ENCODE measurements at regions not wholly inside any gene's neighbourhood (a gene's known extent, or its start where the extent isn't known, plus 50 kb on each side); places are given as distances from the start of the nearest gene placed in this dataset.
"Not testable (repeated sequence)": the region's sequence is repeated elsewhere in the genome, so short reads cannot be mapped to it uniquely, and the experiment has no call there.

DNA sequence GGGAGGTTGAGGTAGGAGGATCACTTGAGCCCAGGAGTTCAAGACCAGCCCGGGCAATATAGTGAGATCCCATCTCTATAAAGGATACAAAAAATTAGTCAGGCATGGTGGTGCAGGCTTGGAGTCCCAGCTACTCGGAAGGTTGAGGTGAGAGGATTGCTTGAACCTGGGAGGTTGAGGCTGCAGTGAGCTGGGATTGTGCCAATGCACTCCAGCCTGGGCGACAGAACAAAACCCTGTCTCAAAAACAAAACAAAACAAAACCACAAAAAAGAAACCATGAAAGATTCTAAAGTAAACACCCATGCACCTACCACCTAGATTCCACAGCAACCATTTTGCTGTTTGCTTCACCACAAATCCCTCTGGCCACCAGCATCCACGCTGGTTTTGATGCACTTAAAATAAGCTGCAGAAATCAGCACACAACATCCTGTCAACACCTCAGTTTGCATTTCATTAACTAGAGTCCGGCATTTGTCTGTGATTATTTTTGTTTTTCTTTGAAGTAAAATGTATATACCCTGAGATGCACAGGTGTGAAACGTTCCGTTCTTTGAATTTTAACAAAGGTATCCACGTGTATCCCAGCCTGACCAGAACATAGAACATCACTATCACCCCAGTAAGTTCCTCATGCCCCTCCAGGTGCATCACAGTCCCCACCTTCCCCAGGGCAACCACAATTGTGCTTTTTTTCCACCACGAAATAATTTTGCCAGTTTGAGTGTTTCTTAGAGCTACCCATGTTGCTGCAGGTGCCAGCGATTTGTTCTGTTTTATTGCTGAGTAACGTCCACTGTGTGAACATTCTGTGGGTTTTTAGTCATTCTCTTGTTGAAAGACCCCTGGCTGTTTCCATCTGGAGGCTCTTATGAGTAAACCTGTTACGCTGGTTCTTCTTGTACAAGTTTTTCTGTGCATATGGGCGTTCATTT lies 191.5 kb downstream of the SEC14L1 start:
- peak overlapping the region; percentile 85 for H3K27ac Mint-ChIP-seq (ENCODE audit: low read depth)
- peaks cover 10% of the 10 kb centered on the region for H3K36me3 Mint-ChIP-seq (ENCODE audit: insufficient read depth)
- DNase-seq (ENCODE audit: low spot score in 2 of 2): peak in 1 of 2 donors; percentile 60
- H3K4me3 Mint-ChIP-seq: peak overlapping the region; percentile 82
- ATAC-seq (replicated peaks; ENCODE audit: extremely low read depth, poor library complexity, severe bottlenecking): peak; percentile 75
- no peaks in the 10 kb centered on the region for H3K9me3 Mint-ChIP-seq
- peaks cover 41% of the 10 kb centered on the region for H3K4me1 Mint-ChIP-seq
- no peaks in the 10 kb centered on the region for H3K27me3 Mint-ChIP-seq

DNA sequence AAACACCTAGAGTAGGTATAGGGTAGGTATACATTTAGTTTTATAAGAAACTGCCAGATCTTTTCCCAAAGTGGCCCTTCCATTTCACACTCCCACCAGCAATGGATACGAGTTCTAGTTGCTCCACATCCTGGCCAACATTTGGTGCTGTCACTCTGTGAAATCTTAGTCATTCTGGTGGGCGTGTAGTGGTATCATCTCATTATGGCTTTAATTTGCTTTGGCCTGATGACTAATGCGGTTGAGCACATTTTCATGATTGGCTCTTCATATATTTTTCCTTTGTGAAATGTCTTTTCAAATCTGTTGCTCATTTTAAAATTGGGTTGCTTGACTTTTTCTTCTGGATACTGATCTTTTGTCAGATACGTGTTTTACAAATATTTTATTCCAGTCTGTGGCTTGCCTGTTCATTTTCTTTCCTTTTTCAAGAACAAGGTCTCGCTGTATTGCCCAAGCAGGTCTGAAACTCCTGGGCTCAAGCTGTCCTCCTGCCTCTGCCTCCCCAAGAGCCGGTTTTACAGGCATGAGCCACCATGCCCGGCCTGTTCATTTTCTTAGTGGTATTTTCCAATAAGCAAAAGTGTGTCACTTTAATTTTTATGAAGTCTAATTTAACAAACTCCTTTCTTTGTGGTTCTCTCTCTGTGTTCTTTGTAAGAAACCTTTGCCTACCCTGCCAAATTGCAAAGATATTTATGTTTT lies 192.4 kb downstream of the SEC14L1 start:
- Mint-ChIP-seq H3K4me1 (peaks cover 38% of the 10 kb centered on the region), H3K27ac (ENCODE audit: low read depth) (peak overlapping the region; percentile 85), H3K4me3 (peak overlapping the region; percentile 82), H3K27me3 (no peaks in the 10 kb centered on the region), H3K36me3 (ENCODE audit: insufficient read depth) (peaks cover 10% of the 10 kb centered on the region), H3K9me3 (no peaks in the 10 kb centered on the region)
- no peak for ATAC-seq (replicated peaks; ENCODE audit: extremely low read depth, poor library complexity, severe bottlenecking)
- no peak for DNase-seq (ENCODE audit: low spot score in 2 of 2)

DNA sequence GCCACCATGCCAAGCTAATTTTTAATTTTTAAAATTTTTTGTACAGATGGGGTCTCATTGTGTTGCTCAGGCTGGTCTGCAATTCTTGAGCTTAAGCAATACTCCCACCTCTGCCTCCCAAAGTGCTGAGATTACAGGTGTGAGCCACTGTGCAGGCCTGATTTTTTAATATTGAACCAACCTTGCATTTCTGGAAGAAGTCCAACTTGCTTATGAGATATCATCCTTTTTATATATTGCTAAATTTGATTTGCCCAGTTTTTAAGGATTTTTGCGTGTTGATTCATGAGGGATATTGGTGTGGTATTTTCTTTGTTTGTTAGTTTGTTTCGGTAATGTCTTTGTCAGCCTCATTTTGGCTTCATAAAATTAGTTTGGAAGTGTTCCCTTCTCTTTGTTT lies 196.4 kb downstream of the SEC14L1 start:
- Mint-ChIP-seq H3K27me3 (no peaks in the 10 kb centered on the region), H3K27ac (ENCODE audit: low read depth) (no peak overlapping the region), H3K4me3 (no peak overlapping the region), H3K9me3 (no peaks in the 10 kb centered on the region), H3K36me3 (ENCODE audit: insufficient read depth) (peaks cover 4% of the 10 kb centered on the region), H3K4me1 (peaks cover 27% of the 10 kb centered on the region)
- no peak for DNase-seq (ENCODE audit: low spot score in 2 of 2)
- ATAC-seq (replicated peaks; ENCODE audit: extremely low read depth, poor library complexity, severe bottlenecking): no peak

DNA sequence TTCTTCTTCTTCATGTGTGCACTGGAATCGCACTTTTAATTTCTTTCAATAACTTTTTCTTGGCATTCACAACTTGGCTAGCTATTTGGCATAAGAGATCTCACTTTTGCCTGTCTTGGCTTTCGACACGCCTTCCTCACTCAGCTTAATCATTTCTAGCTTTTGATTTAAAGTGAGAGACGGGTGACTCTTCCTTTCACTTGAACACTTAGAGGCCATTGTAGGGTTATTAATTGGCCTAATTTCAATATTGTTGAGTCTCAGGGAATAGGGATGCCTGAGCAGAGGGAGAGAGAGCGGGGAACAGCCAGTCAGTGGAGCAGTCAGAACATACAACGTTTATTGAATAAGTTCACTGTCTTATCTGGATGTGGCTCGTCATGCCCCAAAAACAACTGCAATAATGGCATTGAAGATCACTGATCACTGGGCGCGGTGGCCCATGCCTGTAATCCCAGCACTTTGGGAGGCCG lies 200.3 kb downstream of the SEC14L1 start:
- no peak for ATAC-seq (replicated peaks; ENCODE audit: extremely low read depth, poor library complexity, severe bottlenecking)
- Mint-ChIP-seq H3K4me3 (peak overlapping the region; percentile 84), H3K27me3 (no peaks in the 10 kb centered on the region), H3K36me3 (ENCODE audit: insufficient read depth) (peaks cover 5% of the 10 kb centered on the region), H3K9me3 (no peaks in the 10 kb centered on the region), H3K4me1 (peaks cover 41% of the 10 kb centered on the region), H3K27ac (ENCODE audit: low read depth) (peak overlapping the region; percentile 92)
- DNase-seq (ENCODE audit: low spot score in 2 of 2): no peak

DNA sequence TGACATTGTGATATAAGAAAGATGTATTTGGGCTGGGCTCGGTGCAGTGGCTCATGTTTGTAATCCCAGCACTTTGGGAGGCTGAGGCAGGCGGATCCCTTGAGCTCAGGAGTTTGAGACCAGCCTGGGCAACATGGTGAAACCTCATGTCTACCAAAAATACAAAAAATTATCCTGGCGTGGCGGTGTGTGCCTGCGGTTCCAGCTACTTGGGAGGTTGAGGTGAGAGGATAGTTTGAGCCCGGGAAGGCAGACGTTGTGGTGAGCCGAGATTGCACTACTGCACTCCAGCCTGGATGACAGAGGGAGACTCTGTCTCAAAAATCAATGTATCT lies 201.9 kb downstream of the SEC14L1 start:
- H3K9me3 Mint-ChIP-seq: not testable (repeated sequence)

DNA sequence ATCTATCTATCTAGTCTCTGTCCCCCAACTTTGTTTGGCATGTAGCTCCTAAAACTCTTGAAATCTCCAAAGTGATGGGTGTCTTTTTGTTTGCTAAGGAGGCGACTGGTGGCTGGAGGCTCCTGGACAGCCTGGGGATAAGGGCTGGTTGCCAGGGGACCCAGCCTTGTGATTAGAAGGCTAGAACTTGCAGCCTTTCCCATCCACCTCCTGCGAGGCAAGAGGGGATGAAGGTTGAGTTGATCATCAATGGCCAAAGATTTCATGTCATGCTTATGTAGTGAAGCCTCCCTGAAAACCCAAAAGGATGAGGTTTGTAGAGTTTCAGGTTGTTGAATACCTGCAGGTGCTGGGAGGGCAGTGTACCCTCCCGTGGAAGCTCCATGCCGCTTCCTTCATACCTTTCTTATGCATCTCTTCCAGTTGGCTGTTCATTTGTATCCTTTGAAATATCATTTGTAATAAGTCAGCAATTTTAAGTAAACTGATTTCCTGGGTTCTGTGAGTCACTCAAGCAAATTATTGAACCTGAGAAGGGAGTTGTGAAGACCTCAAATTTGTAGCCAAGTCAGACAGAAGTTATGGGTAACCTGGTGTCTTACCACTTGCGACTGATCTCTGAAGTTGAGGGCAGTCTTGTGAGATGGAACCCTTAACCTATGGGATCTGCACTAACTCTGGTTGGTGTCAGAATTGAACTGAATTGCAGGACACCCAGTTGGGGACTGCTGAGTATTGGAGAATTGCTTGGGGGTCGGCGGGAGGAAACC lies 202.4 kb downstream of the SEC14L1 start:
- Mint-ChIP-seq H3K27me3 (no peaks in the 10 kb centered on the region), H3K36me3 (ENCODE audit: insufficient read depth) (peaks cover 5% of the 10 kb centered on the region), H3K9me3 (no peaks in the 10 kb centered on the region), H3K4me3 (peak overlapping the region; percentile 84), H3K27ac (ENCODE audit: low read depth) (peak overlapping the region; percentile 92), H3K4me1 (peaks cover 48% of the 10 kb centered on the region)
- DNase-seq (ENCODE audit: low spot score in 2 of 2): no peak
- ATAC-seq (replicated peaks; ENCODE audit: extremely low read depth, poor library complexity, severe bottlenecking): peak; percentile 26

More for the DNA sequence above, 201.9 kb downstream of the SEC14L1 start:
- DNase-seq (ENCODE audit: low spot score in 2 of 2); ATAC-seq (replicated peaks; ENCODE audit: extremely low read depth, poor library complexity, severe bottlenecking); H3K27me3 Mint-ChIP-seq; H3K36me3 Mint-ChIP-seq (ENCODE audit: insufficient read depth): not testable (repeated sequence)
- peak overlapping the region; percentile 92 for H3K27ac Mint-ChIP-seq (ENCODE audit: low read depth)
- peak overlapping the region; percentile 84 for H3K4me3 Mint-ChIP-seq
- peaks cover 48% of the 10 kb centered on the region for H3K4me1 Mint-ChIP-seq

DNA sequence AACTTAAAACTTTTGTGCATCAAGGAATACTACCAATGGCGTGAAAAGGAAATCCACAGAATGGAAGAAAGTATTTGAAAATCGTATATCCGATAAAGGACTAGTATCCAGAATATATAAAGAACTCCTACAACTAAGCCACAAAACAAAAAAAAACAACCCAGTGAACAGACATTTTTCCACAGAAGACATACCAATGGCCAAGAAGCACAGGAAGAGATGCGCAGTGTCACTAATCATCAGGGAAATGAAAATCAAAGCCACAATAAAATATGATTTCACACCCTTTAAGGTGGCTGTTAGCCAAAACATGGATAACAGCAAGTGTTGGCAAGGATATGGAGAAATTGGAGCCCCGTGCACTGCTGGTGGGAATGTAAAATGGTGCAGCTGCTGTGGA lies 203.3 kb downstream of the SEC14L1 start:
- peaks cover 5% of the 10 kb centered on the region for H3K36me3 Mint-ChIP-seq (ENCODE audit: insufficient read depth)
- no peak for ATAC-seq (replicated peaks; ENCODE audit: extremely low read depth, poor library complexity, severe bottlenecking)
- no peak overlapping the region for H3K4me3 Mint-ChIP-seq
- peaks cover 54% of the 10 kb centered on the region for H3K4me1 Mint-ChIP-seq
- DNase-seq (ENCODE audit: low spot score in 2 of 2): no peak
- peak overlapping the region; percentile 92 for H3K27ac Mint-ChIP-seq (ENCODE audit: low read depth)
- no peaks in the 10 kb centered on the region for H3K27me3 Mint-ChIP-seq
- no peaks in the 10 kb centered on the region for H3K9me3 Mint-ChIP-seq

DNA sequence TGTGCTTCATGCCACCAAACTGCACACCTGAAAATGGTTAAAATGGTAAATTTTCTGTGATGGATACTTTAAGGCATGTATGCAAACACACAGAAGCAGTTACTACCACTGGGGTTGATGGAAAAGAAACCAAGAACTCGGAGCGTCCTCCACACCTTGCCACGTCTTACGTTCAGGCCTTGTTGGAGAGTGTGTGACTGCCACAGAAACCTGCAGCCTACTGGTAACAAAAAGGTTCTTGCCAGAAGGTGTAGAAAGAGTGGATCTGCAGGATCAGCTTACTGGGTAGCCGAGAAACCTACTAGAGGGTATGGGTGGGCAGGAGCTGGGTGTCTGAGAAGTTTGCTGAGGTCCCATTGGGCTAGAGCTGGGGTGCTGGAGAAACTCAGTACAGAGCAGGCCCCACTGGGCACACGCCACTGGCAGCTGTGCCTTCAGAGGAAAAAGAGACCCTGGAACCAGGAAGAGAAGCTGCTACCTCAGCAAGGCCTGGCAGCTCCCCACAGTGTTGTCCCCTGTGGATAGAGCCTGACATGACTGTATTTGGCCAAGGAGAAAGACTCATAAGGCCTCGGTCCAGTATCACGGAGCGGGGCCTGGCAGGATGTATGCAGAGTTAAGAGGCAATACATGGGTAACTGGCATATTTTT lies 204.6 kb downstream of the SEC14L1 start:
- H3K9me3 Mint-ChIP-seq: no peaks in the 10 kb centered on the region
- no peak overlapping the region for H3K4me3 Mint-ChIP-seq
- DNase-seq (ENCODE audit: low spot score in 2 of 2) (no peak), ATAC-seq (replicated peaks; ENCODE audit: extremely low read depth, poor library complexity, severe bottlenecking) (no peak)
- peaks cover 5% of the 10 kb centered on the region for H3K36me3 Mint-ChIP-seq (ENCODE audit: insufficient read depth)
- peaks cover 60% of the 10 kb centered on the region for H3K4me1 Mint-ChIP-seq
- H3K27ac Mint-ChIP-seq (ENCODE audit: low read depth): no peak overlapping the region
- H3K27me3 Mint-ChIP-seq: no peaks in the 10 kb centered on the region

DNA sequence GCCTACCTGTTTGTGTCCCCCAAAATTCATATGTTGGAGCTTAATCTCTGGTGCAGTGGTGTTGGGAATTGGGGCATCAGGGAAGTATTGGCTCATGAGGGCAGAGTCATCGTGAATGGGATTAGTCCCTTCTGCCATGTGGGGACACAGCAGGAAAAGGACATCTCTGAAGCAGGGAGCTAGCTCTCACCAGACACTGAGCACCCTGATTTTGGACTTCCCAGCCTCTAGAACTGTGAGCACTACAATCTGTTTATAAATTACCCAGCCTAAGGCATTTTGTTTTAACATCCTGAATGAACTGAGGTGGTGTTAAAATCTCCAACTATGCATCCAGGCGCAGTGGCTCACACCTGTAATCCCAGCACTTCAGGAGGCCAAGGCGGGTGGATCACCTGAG lies 206.0 kb downstream of the SEC14L1 start:
- no peak overlapping the region for H3K4me3 Mint-ChIP-seq
- no peaks in the 10 kb centered on the region for H3K27me3 Mint-ChIP-seq
- DNase-seq (ENCODE audit: low spot score in 2 of 2) (no peak), ATAC-seq (replicated peaks; ENCODE audit: extremely low read depth, poor library complexity, severe bottlenecking) (no peak)
- peaks cover 7% of the 10 kb centered on the region for H3K36me3 Mint-ChIP-seq (ENCODE audit: insufficient read depth)
- H3K4me1 Mint-ChIP-seq: peaks cover 64% of the 10 kb centered on the region
- H3K27ac Mint-ChIP-seq (ENCODE audit: low read depth): no peak overlapping the region
- H3K9me3 Mint-ChIP-seq: no peaks in the 10 kb centered on the region

DNA sequence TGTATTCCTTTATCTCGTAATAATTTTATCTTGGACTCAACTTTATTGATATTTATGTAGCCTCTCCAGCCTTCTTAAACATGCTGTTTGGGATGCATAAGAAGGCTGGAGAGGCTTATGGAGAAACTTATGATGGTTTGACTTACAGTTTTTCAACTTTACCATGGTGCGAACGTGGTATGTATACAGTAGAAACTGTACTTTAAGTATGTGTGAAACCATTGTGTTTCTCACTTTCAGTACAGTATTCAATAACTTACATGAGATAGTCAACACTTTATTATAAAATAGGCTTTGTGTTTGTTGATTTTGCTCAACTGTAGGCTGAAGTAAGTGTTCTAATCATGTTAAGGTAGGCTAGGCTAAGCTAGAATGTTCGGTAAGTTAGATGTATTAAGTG lies 206.8 kb downstream of the SEC14L1 start:
- Mint-ChIP-seq H3K4me3 (no peak overlapping the region), H3K9me3 (no peaks in the 10 kb centered on the region), H3K4me1 (peaks cover 59% of the 10 kb centered on the region), H3K27me3 (no peaks in the 10 kb centered on the region), H3K36me3 (ENCODE audit: insufficient read depth) (peaks cover 6% of the 10 kb centered on the region), H3K27ac (ENCODE audit: low read depth) (no peak overlapping the region)
- DNase-seq (ENCODE audit: low spot score in 2 of 2) (no peak), ATAC-seq (replicated peaks; ENCODE audit: extremely low read depth, poor library complexity, severe bottlenecking) (no peak)

DNA sequence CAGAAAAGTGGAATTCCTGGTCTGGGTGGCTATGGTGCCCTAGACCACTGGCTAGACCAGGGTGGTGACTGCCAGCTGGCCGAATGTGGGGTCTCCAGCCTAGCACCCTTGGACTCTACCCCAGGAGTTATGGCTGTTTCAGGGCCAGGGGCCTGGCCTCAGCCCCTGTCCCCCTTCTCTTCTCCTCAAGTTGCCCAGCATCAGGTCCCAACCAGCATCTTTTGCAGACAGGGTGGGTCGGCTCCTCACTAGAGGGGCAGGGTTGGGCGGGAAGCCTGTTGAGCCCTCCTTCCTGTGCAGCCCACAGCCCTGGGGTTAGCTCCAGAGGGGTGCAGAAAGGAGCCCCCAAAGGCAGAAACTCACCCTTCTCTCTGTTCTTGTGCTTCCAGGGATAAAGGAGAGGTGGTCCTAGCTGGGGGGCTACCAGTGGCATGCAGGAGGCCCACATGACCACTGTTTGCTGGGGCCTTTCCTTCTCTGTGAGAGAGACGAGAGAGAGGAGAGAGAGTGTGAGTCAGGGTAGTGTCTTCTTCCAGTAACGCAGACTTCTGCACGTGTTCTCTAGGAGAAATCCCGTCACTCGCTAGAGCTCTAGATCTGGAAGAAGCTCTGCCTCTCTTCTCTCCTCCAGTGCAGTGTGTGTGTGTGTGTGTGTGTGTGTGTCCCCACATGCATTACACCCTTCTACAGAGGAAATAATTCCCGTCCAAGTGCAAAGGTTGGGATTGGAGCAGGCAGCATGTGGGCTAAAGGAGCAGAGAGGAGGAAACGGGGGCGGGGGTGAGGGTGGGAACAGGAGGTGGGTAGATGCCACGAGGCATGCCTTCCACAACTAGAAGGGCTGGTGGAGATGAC lies 209.4 kb downstream of the SEC14L1 start:
- ATAC-seq (replicated peaks; ENCODE audit: extremely low read depth, poor library complexity, severe bottlenecking) (no peak), DNase-seq (ENCODE audit: low spot score in 2 of 2) (no peak)
- H3K36me3 Mint-ChIP-seq (ENCODE audit: insufficient read depth): peaks cover 6% of the 10 kb centered on the region
- no peaks in the 10 kb centered on the region for H3K27me3 Mint-ChIP-seq
- no peak overlapping the region for H3K4me3 Mint-ChIP-seq
- no peak overlapping the region for H3K27ac Mint-ChIP-seq (ENCODE audit: low read depth)
- no peaks in the 10 kb centered on the region for H3K9me3 Mint-ChIP-seq
- peaks cover 35% of the 10 kb centered on the region for H3K4me1 Mint-ChIP-seq
